ENCODE measurements at regions not wholly inside any gene's neighbourhood (a gene's known extent, or its start where the extent isn't known, plus 50 kb on each side); places are given as distances from the start of the nearest gene placed in this dataset.

DNA sequence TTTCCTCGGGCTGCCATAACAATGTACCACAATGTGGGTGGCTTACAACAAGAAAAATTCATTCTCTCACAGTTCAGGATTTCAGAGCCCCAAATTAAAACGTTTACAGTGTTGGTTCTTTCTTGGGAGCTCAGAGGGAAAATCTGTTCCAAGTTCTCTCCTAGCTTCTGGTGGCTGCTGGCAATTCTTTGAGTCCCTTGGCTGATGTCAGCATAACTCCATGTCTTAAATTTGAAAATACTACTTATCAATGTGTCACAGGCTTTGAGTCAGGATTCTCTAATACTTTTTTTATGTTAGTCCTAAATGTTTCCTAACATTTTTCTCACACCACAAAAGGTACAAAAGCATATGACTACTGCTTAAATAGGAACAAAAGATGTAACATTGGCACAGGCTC lies 198.4 kb upstream of the ATXN7L3B start:
- TF ChIP-seq, protein P1, sequence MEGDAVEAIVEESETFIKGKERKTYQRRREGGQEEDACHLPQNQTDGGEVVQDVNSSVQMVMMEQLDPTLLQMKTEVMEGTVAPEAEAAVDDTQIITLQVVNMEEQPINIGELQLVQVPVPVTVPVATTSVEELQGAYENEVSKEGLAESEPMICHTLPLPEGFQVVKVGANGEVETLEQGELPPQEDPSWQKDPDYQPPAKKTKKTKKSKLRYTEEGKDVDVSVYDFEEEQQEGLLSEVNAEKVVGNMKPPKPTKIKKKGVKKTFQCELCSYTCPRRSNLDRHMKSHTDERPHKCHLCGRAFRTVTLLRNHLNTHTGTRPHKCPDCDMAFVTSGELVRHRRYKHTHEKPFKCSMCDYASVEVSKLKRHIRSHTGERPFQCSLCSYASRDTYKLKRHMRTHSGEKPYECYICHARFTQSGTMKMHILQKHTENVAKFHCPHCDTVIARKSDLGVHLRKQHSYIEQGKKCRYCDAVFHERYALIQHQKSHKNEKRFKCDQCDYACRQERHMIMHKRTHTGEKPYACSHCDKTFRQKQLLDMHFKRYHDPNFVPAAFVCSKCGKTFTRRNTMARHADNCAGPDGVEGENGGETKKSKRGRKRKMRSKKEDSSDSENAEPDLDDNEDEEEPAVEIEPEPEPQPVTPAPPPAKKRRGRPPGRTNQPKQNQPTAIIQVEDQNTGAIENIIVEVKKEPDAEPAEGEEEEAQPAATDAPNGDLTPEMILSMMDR (IDR thresholded peaks at IDR 0.05; ENCODE audit: low read depth, low read length, poor library complexity, severe bottlenecking), result no peak
- no peak for TF ChIP-seq EZH2phosphoT487 (IDR thresholded peaks at IDR 0.05; ENCODE audit: borderline replicate concordance, low read length)

All from DOHH2 (cell line).